Keratinocyte (primary cell): ENCODE measurements at regions not wholly inside any gene's neighbourhood (a gene's known extent, or its start where the extent isn't known, plus 50 kb on each side); places are given as distances from the start of the nearest gene placed in this dataset.

Experiments used
- DNase-seq: peaks from one replicate; pipeline ENCODE4 v3.0.0-alpha.2; 2011; ENCODE audit warnings: low read depth, missing footprints, low spot score
- FAIRE-seq: peaks from 2 replicates; lab custom pipeline; 2011; peaks lifted over from hg19 to GRCh38; lab: Jason Lieb, UNC
- H2AFZ ChIP-seq: 2 replicates; pipeline ENCODE4 v1.6.0; 2012; ENCODE audit warnings: low read length, control low read depth, inconsistent platforms; ENCODE audit not compliant: control insufficient read depth
- H3K27ac ChIP-seq: 2 replicates; pipeline ENCODE4 v1.5.1; 2011; ENCODE audit warnings: low read length; ENCODE audit not compliant: control insufficient read depth, insufficient read depth
- H3K27me3 ChIP-seq: 3 replicates; pipeline ENCODE4 v1.6.0; 2011; ENCODE audit warnings: low read length; ENCODE audit not compliant: control insufficient read depth, insufficient read depth; ENCODE audit errors: extremely low read depth
- H3K36me3 ChIP-seq, 2 experiments: 2 replicates in 1 of 2; 3 replicates in 1 of 2; pipeline ENCODE4 v1.5.1; 2011; ENCODE audit warnings: low read length in 2 of 2, mild to moderate bottlenecking in 1 of 2; ENCODE audit not compliant: control insufficient read depth in 2 of 2, insufficient read depth in 2 of 2; ENCODE audit errors: extremely low read depth in 1 of 2
- H3K4me1 ChIP-seq: 3 replicates; pipeline ENCODE4 v1.5.1; 2011; ENCODE audit warnings: low read length; ENCODE audit not compliant: control insufficient read depth, insufficient read depth; ENCODE audit errors: extremely low read depth
- H3K4me2 ChIP-seq: 3 replicates; pipeline ENCODE4 v1.6.0; 2011; ENCODE audit warnings: low read depth, low read length; ENCODE audit not compliant: control insufficient read depth, insufficient read depth; ENCODE audit errors: extremely low read depth
- H3K4me3 ChIP-seq, 3 experiments: fragments of 200-600 bp in 1 of 3; sonication (generic) in 1 of 3; 2 replicates in 2 of 3; 3 replicates in 1 of 3; pipeline ENCODE4 v1.5.1; 2011 to 2016; ENCODE audit warnings: low read length in 3 of 3, mild to moderate bottlenecking in 3 of 3, control low read depth in 2 of 3, inconsistent platforms in 1 of 3, low read depth in 1 of 3, mixed read lengths in 1 of 3, mixed run types in 1 of 3, moderate library complexity in 1 of 3; ENCODE audit not compliant: control insufficient read depth in 2 of 3, insufficient read depth in 2 of 3; ENCODE audit errors: extremely low read depth in 1 of 3
- H3K79me2 ChIP-seq: 2 replicates; pipeline ENCODE4 v1.6.0; 2012; ENCODE audit warnings: low read length; ENCODE audit not compliant: control insufficient read depth, insufficient read depth
- H3K9ac ChIP-seq: 3 replicates; pipeline ENCODE4 v1.6.0; 2011; ENCODE audit warnings: low read length; ENCODE audit not compliant: control insufficient read depth, insufficient read depth; ENCODE audit errors: extremely low read depth
- H3K9me1 ChIP-seq: 3 replicates; pipeline ENCODE4 v1.6.0; 2011; ENCODE audit warnings: low read length; ENCODE audit not compliant: control insufficient read depth, insufficient read depth; ENCODE audit errors: extremely low read depth
- H3K9me3 ChIP-seq: 2 replicates; pipeline ENCODE4 v1.5.1; 2012; ENCODE audit warnings: low read depth, low read length; ENCODE audit not compliant: control insufficient read depth
- H4K20me1 ChIP-seq: 3 replicates; pipeline ENCODE4 v1.6.0; 2011; ENCODE audit warnings: low read length; ENCODE audit not compliant: control insufficient read depth, insufficient read depth; ENCODE audit errors: extremely low read depth
- EZH2 ChIP-seq: IDR thresholded peaks from one replicate; pipeline ENCODE4 v1.6.1; 2012; ENCODE audit warnings: inconsistent platforms, mild to moderate bottlenecking, low read length, moderate library complexity
- dilution Hi-C: fragments of 300-500 bp; cut with MboI; formaldehyde crosslinking; loops from one replicate; pipeline ENCODE4 v1.7.0; 2020; ENCODE audit warnings: low sequenced_read_pairs; ENCODE audit not compliant: extremely low pct_ligation_motif_present
- TF ChIP-seq, protein P1 (sequence below), 3 experiments: IDR thresholded peaks in 1 of 3; conservative IDR thresholded peaks in 1 of 3; optimal IDR thresholded peaks in 1 of 3; 2 replicates in 2 of 3; 3 replicates in 1 of 3; pipeline versions ENCODE3 to v1.5.1; 2011; ENCODE audit warnings: low read length in 3 of 3, mild to moderate bottlenecking in 3 of 3, moderate library complexity in 2 of 3, control low read depth in 1 of 3, inconsistent platforms in 1 of 3; ENCODE audit not compliant: insufficient read depth in 2 of 3; ENCODE audit errors: extremely low read depth in 1 of 3

GRCh38 chr16:61007694-61008093, 1028.5 kb downstream of the CDH8 start:
- Histone ChIP-seq H3K4me3 (no peak overlapping the region), H2AFZ (no peak overlapping the region), H3K4me1 (no peaks in the 10 kb centered on the region), H3K9me3 (no peaks in the 10 kb centered on the region), H3K36me3 (no peaks in the 10 kb centered on the region), H3K4me2 (no peak overlapping the region), H3K27me3 (no peaks in the 10 kb centered on the region), H4K20me1 (no peaks in the 10 kb centered on the region), H3K9me1 (no peaks in the 10 kb centered on the region), H3K9ac (no peak overlapping the region), H3K27ac (no peak overlapping the region), H3K79me2 (no peaks in the 10 kb centered on the region)
- dilution Hi-C loops, result no loop called here
- DNase-seq (no peak), FAIRE-seq (no peak)
- no peak for TF ChIP-seq EZH2
- TF ChIP-seq, protein P1, sequence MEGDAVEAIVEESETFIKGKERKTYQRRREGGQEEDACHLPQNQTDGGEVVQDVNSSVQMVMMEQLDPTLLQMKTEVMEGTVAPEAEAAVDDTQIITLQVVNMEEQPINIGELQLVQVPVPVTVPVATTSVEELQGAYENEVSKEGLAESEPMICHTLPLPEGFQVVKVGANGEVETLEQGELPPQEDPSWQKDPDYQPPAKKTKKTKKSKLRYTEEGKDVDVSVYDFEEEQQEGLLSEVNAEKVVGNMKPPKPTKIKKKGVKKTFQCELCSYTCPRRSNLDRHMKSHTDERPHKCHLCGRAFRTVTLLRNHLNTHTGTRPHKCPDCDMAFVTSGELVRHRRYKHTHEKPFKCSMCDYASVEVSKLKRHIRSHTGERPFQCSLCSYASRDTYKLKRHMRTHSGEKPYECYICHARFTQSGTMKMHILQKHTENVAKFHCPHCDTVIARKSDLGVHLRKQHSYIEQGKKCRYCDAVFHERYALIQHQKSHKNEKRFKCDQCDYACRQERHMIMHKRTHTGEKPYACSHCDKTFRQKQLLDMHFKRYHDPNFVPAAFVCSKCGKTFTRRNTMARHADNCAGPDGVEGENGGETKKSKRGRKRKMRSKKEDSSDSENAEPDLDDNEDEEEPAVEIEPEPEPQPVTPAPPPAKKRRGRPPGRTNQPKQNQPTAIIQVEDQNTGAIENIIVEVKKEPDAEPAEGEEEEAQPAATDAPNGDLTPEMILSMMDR (optimal IDR thresholded peaks at IDR 0.05 in 1 of 3, IDR thresholded peaks at IDR 0.05 in 1 of 3, conservative IDR thresholded peaks at IDR 0.05 in 1 of 3; ENCODE audit: extremely low read depth in 1 of 3, insufficient read depth in 2 of 3, low read length in 3 of 3), result no peak

- H3K4me1 ChIP-seq, result no peaks in the 10 kb centered on the region
- H2AFZ ChIP-seq, result no peak overlapping the region
- no peaks in the 10 kb centered on the region for H3K36me3 ChIP-seq
- H3K27ac ChIP-seq, result no peak overlapping the region
- no peak overlapping the region for H3K9ac ChIP-seq
- no peaks in the 10 kb centered on the region for H3K79me2 ChIP-seq
- H4K20me1 ChIP-seq, result no peaks in the 10 kb centered on the region
- DNase-seq (no peak), FAIRE-seq (no peak)
- no peak for TF ChIP-seq EZH2
- TF ChIP-seq, protein P1 (optimal IDR thresholded peaks at IDR 0.05 in 1 of 3, IDR thresholded peaks at IDR 0.05 in 1 of 3, conservative IDR thresholded peaks at IDR 0.05 in 1 of 3; ENCODE audit: extremely low read depth in 1 of 3, insufficient read depth in 2 of 3, low read length in 3 of 3), result no peak
- no peaks in the 10 kb centered on the region for H3K27me3 ChIP-seq
- no peaks in the 10 kb centered on the region for H3K9me3 ChIP-seq
- dilution Hi-C loops, result no loop called here
- no peak overlapping the region for H3K4me2 ChIP-seq
- no peak overlapping the region for H3K4me3 ChIP-seq
- H3K9me1 ChIP-seq, result no peaks in the 10 kb centered on the region
Observed at GRCh38 chr16:61005952-61006351, 1030.3 kb downstream of the CDH8 start.
